NOMO-1 treated with dmso at 0.1 percent for 144 hours (cell line): ENCODE measurements at regions not wholly inside any gene's neighbourhood (a gene's known extent, or its start where the extent isn't known, plus 50 kb on each side); places are given as distances from the start of the nearest gene placed in this dataset.
A peak's percentile ranks its signal among the peaks of the same experiment; 100 is the strongest.
"Not testable (repeated sequence)": the region's sequence is repeated elsewhere in the genome, so short reads cannot be mapped to it uniquely, and the experiment has no call there.

Source experiments
- DNase-seq: peaks from one replicate; lab custom pipeline; 2025; ENCODE audit not compliant: unreplicated experiment; lab: John Stamatoyannopoulos, UW

GRCh38 chr4:117533501-117533900 lies 448.1 kb upstream of the TRAM1L1 start:
- no peak for DNase-seq

DNA sequence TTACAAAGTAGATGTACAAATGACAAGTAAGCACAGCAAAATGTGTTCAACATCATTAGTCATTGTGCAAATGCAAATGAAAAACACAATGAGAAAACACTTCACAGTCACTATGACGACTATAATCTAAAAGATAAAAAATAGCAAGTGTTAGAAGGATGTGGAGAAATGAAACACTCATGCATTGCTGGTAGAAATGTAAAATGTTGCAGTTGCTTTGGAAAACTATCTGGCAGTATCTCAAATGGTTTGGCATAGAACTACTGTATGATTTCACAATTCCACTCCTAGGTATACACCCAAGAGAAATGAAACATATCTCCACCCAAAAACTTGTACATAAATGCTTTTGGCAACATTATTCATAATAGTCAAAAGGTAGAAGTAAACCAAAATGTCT lies 459.7 kb upstream of the TRAM1L1 start:
- no peak for DNase-seq

DNA sequence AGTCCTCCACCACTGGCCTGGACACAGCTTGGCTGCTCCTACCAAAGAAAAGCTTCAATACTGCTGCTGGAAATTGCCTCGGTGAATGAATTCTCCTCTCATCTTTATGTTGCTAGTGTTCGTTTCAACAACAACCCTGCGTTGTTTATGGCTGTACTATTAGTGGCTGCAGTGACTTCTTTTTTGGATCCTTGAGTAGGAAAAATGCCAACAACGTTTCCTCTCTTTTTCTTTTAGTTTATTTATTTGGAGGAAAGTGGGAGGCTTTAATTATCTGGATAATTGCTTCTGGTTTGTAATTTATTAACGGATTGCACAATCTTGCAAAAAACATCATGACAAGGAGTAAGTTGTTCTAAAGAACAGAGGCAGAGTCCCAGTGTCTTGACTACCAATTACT lies 464.1 kb upstream of the TRAM1L1 start:
- no peak for DNase-seq

- DNase-seq: no peak
Measured at GRCh38 chr4:117550085-117550484, 464.7 kb upstream of the TRAM1L1 start.

GRCh38 chr4:117560329-117560728 lies 474.0 kb upstream of the NDST3 start:
- no peak for DNase-seq

- DNase-seq: no peak
Measured at GRCh38 chr4:117574085-117574484, 460.2 kb upstream of the NDST3 start.

GRCh38 chr4:117575850-117576249 lies 458.4 kb upstream of the NDST3 start:
- no peak for DNase-seq

DNA sequence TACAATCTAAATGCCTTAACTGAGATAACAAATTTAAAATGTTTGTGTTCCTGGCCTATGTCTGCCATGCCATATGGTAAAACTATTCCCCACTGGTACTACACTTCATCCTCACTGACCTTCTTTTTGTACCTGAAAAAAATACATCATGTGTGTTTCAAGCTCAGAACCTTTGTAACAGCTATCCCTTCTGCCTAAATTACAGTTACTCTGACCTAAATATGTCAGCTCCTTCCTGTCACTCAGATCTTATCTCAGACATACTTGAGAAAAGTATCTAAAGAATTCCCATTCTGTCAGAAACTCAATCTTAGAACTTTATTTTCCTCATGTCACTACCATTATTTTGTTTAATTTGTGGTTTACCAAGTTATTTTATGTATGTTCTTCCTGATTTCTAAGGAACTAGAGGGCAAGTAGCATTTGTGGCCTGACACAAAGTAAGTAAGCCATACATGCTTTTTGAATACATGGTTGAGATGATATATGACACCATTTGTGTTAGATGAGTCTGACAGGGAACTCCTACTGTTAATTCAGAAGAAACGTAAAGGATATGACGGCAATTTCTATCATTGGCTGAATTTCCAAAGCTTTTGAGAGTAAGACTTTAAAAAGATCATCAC lies 456.5 kb upstream of the NDST3 start:
- DNase-seq: no peak

DNA sequence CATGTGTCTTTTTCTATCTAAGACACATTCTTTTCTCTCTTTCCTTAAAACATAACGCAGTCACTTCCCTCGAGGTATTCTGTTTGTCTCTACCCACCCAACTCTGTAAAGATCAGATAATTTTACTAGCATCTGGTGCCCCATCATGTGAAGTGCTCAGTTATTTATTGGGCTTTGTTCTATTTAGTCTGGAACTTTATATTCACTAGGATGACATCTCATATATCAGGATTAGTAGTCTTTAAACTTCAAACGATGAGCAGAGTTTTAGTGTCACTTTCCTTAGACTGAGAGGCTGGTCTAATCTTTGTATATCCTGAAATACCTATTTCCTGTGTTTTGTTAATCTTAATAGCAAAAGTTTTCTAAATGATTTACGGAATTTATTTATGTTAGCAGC lies 445.5 kb upstream of the NDST3 start:
- DNase-seq: no peak

DNA sequence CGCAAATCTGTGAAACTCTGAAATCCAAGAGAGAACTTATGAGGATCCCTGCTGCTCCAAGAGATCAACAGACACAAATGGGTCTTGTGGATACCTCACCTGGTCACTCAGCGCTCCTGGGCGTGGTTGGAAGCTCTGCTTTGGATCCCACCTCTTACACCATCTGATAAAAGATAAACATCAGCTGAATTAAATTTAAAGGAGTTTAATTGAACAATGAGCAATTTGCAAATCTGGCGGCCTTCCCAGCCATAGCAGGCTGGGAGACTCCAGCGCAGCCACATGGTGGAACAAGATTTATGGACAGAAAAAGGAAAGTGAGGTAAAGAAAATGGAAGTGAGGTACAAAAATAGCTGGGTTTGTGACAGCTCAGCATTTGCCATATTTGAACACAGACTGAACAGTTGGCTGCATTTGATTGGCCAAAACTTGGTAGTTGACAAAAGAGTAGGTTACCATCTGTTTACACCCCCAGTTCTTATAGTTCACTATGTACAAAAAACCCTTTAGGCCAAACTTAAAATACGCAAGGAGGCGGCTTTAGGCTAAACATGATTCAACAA lies 437.3 kb upstream of the NDST3 start:
- DNase-seq: no peak

DNA sequence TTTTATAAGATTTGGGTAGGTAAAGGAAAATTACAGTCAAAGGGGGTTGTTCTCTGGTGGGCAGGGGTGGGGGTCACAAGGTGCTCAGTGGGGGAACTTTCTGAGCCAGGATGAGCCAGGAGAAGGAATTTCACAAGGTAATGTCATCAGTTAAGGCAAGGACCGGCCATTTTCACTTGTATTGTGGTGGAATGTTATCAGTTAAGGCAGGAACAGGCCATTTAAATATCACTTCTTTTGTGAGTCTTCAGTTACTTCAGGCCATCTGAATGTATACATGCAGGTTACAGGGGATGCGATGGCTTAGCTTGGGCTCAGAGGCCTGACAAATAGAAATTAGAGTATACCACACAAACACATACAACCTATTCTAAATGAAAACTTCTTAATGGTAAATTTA lies 434.9 kb upstream of the NDST3 start:
- not testable (repeated sequence) for DNase-seq

DNA sequence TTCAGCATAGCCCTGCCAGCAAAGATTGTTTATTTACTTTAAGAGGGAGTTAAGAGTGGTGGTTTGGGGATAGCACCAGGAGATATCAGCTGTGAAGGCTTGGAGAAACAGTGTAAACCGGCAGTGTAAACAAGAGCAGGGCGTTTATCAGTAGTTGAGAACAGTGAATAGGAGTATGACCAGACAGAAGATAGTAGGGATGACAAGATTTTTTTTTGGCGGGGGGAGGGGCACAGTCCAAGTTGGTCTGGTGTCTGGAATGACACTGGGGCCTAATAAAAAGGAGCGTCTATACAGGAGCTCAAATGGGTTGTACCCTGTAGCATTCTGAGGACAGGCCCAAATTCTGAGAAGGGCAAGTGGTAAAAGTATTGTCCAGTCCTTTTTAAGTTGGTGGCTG lies 433.4 kb upstream of the NDST3 start:
- not testable (repeated sequence) for DNase-seq

- DNase-seq: no peak
Measured at GRCh38 chr4:117610706-117611308, 423.5 kb upstream of the NDST3 start.

DNA sequence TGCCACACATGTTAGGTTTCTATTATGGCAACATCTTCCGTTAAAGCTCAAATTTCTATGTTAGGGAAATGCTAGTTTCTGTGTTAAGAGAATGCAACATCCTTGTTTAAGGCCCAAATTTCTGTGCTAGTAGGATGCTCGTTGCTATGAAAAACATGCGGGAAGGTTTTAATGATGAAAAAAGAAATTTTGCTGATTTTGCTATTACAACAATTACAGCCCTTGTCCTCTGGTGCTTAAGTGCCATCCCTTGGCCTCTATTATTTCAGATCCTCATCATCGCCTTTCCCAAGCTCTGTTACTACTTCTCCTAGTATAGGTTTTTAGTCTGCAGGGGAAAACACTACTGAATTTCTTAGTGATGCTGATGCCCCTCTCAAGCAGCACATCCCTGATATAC lies 412.6 kb upstream of the NDST3 start:
- no peak for DNase-seq

DNA sequence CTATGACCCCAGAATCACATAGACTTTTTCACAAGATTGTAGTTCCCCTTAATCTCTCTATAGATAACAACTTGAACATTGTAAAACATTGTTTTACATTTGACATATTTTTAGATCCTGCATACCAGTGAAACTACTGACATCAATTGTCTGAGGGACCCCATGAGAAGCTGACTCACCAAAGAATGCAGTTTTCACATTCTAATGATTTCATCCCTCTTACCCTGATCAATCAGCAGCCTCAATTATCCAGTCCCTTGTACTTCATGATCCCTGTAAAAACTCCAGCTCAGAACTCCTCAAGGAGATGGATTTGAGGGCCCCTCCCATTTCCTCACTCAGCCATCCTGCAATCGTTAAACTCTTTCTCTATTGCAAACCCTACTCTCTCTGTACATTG lies 411.0 kb upstream of the NDST3 start:
- no peak for DNase-seq

GRCh38 chr4:117626664-117627063 lies 407.6 kb upstream of the NDST3 start:
- no peak for DNase-seq

- DNase-seq: no peak
Measured at GRCh38 chr4:117634716-117635115, 399.6 kb upstream of the NDST3 start.

GRCh38 chr4:117637347-117637746 lies 396.9 kb upstream of the NDST3 start:
- no peak for DNase-seq

- DNase-seq: no peak
Measured at GRCh38 chr4:117640836-117641235, 393.4 kb upstream of the NDST3 start.

DNA sequence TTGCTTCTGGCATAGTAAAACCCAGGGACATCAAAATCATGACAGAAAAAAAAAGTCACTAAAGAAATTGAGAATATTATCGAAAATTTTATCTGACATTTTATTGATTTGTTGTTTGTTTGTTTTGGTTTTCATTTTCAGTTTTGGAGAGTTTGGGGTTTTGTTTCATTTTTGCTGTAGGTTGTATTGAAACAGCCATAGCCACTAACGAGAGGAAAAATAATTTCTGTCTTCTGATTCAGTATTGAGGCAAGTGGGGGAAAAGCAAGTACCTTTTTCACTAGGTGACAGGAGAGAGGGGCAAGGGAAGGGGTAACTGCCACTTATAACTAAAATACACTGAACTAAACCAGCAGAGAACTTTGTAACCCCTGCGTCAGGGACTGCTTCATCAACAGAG lies 392.8 kb upstream of the NDST3 start:
- DNase-seq: no peak

DNA sequence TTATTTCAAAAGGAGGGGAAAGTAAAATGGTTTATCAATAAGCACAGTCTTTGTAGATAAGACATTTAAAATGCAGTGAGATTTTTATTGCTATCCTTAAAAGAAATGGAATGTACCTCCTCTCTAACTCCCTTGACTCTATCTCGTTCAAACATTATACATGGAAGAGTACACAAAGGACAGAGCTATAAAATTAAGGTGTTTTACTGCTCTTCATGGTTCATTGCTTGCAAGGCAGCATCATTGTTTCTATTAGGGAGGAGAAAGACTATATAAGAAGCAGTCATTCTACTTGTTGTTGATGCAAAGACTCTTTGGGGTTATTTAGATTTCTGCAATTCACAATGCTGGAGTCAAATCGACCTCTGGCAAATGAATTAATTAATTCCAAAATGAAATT lies 380.2 kb upstream of the NDST3 start:
- no peak for DNase-seq

DNA sequence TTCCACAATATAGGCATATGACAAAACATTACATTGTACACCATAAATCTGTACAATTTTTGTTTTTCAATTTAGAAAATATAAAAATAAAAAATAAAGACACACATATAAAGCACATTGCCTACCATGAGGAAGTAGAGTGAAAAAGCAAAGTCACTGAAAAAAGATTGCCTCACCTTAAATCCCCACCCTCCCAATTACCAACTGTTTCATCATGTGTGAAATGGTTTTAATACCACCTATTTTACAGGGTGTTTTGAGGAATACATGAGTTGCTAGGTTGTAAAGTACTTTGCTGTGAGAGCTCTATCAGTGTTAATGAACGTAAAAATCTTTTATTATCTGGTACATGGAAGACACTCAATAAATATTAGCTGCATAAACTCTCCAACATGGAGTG lies 373.6 kb upstream of the NDST3 start:
- peak; percentile 15 for DNase-seq
